ENCODE measurements at regions not wholly inside any gene's neighbourhood (a gene's known extent, or its start where the extent isn't known, plus 50 kb on each side); places are given as distances from the start of the nearest gene placed in this dataset.

DNA sequence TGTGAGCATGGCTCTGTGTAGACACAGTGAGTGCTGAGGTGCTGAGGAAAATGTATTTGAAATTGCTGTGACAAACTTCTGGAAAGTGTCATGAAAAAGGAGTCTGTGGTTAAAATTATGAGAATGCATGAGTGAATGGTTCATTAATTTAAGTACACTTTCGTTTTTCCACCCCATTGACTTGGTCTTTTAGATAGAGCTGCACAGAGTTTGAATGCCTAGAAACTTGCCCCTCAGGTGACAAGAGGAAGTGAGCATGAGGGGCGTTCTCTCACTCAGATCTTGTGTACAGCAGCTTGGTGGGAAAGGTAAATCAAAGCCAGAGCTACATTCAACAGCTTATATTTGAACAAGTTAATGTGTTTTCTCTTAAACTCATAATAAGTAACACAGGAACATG, 296.8 kb downstream of the WDR72 start:
- no peak for TF ChIP-seq CTCF (IDR thresholded peaks at IDR 0.05; ENCODE audit: unreplicated experiment)
- no peak overlapping the region for H3K4me3 Mint-ChIP-seq (ENCODE audit: low read depth)
- peaks cover 60% of the 10 kb centered on the region for H3K4me1 Mint-ChIP-seq (ENCODE audit: low read depth)
- DNase-seq (ENCODE audit: low spot score, unreplicated experiment) = no peak
- no peaks in the 10 kb centered on the region for H3K27me3 Mint-ChIP-seq
- peak overlapping the region; percentile 89 for H3K27ac Mint-ChIP-seq
- H3K9me3 Mint-ChIP-seq (ENCODE audit: low read depth) = peaks cover 3% of the 10 kb centered on the region
- peaks cover 3% of the 10 kb centered on the region for H3K36me3 Mint-ChIP-seq (ENCODE audit: insufficient read depth)

DNA sequence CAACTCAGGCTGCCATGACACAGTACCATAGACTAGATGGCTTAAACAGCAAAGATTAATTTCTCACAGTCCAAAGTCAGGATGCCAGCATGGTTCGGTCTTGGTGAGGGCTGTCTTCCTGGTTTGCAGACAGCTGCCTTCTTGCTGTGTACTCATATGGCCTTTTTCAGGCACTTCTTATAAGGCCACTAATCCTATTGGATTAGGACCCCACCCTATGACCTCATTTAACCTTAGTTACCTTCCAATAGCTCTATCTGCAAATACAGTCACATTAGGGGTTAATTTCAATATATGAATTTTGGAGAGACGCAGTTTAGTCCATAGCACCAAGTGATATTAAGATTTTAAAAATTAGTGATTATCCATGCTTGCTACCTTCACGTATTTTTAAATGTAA, 297.8 kb downstream of the WDR72 start:
- no peak for TF ChIP-seq CTCF (IDR thresholded peaks at IDR 0.05; ENCODE audit: unreplicated experiment)
- Mint-ChIP-seq H3K27ac (no peak overlapping the region), H3K4me3 (ENCODE audit: low read depth) (no peak overlapping the region), H3K9me3 (ENCODE audit: low read depth) (peaks cover 3% of the 10 kb centered on the region), H3K27me3 (no peaks in the 10 kb centered on the region), H3K4me1 (ENCODE audit: low read depth) (peaks cover 70% of the 10 kb centered on the region), H3K36me3 (ENCODE audit: insufficient read depth) (peaks cover 3% of the 10 kb centered on the region)
- DNase-seq (ENCODE audit: low spot score, unreplicated experiment) = no peak

DNA sequence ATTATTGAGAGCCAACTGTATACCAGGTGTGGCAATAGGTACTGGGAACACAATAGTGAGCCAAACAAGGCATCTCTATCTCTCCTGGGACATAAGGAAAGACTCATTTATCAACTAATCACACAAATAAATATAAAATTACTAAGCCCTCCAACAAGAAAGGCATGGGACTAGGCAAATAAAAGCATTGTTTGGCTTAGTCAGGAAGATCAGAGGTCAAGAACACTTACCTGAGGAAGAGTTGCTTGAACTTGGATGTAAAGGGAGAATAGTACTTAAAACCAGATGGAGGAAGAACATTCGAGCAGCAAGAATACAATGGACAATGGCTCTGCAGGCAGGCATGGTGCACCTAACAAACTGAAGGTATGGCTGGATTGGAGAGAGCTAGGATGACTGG, 300.7 kb downstream of the WDR72 start:
- H3K27me3 Mint-ChIP-seq = no peaks in the 10 kb centered on the region
- H3K4me1 Mint-ChIP-seq (ENCODE audit: low read depth) = peaks cover 73% of the 10 kb centered on the region
- H3K27ac Mint-ChIP-seq = peak overlapping the region; percentile 80
- no peak for DNase-seq (ENCODE audit: low spot score, unreplicated experiment)
- H3K9me3 Mint-ChIP-seq (ENCODE audit: low read depth) = peaks cover 3% of the 10 kb centered on the region
- H3K4me3 Mint-ChIP-seq (ENCODE audit: low read depth) = no peak overlapping the region
- TF ChIP-seq CTCF (IDR thresholded peaks at IDR 0.05; ENCODE audit: unreplicated experiment) = no peak
- H3K36me3 Mint-ChIP-seq (ENCODE audit: insufficient read depth) = no peaks in the 10 kb centered on the region

GRCh38 chr15:53457479-53457878, 302.0 kb downstream of the WDR72 start:
- DNase-seq (ENCODE audit: low spot score, unreplicated experiment) = no peak
- Mint-ChIP-seq H3K27me3 (no peaks in the 10 kb centered on the region), H3K4me1 (ENCODE audit: low read depth) (peaks cover 75% of the 10 kb centered on the region), H3K4me3 (ENCODE audit: low read depth) (no peak overlapping the region), H3K36me3 (ENCODE audit: insufficient read depth) (no peaks in the 10 kb centered on the region), H3K9me3 (ENCODE audit: low read depth) (peaks cover 3% of the 10 kb centered on the region), H3K27ac (peak overlapping the region; percentile 84)
- no peak for TF ChIP-seq CTCF (IDR thresholded peaks at IDR 0.05; ENCODE audit: unreplicated experiment)

- peaks cover 74% of the 10 kb centered on the region for H3K4me1 Mint-ChIP-seq (ENCODE audit: low read depth)
- H3K36me3 Mint-ChIP-seq (ENCODE audit: insufficient read depth) = no peaks in the 10 kb centered on the region
- peak overlapping the region; percentile 92 for H3K27ac Mint-ChIP-seq
- no peaks in the 10 kb centered on the region for H3K27me3 Mint-ChIP-seq
- H3K4me3 Mint-ChIP-seq (ENCODE audit: low read depth) = no peak overlapping the region
- DNase-seq (ENCODE audit: low spot score, unreplicated experiment) = no peak
- no peak for TF ChIP-seq CTCF (IDR thresholded peaks at IDR 0.05; ENCODE audit: unreplicated experiment)
- H3K9me3 Mint-ChIP-seq (ENCODE audit: low read depth) = peaks cover 2% of the 10 kb centered on the region
Observed at GRCh38 chr15:53454843-53455721, 304.4 kb downstream of the WDR72 start.

Data from progenitor cell of endocrine pancreas (in vitro differentiated cells).